DND-41 (cell line): ENCODE measurements at regions not wholly inside any gene's neighbourhood (a gene's known extent, or its start where the extent isn't known, plus 50 kb on each side); places are given as distances from the start of the nearest gene placed in this dataset.

Experiments used
- ATAC-seq: fragments of 200-7000 bp; cut with Tn5 transposase; 3 replicates; pipeline ENCODE4 v1.9.1; 2021; ENCODE audit warnings: low read depth; ENCODE audit not compliant: insufficient read depth
- DNase-seq: peaks from one replicate; pipeline ENCODE4 v3.0.0-alpha.2; 2020
- H2AFZ ChIP-seq: 2 replicates; pipeline ENCODE4 v1.6.0; 2012; ENCODE audit warnings: low read depth, low read length
- H3K27ac ChIP-seq: 2 replicates; pipeline ENCODE4 v1.5.1; 2012; ENCODE audit warnings: low read length, inconsistent platforms
- H3K27me3 ChIP-seq: fragments of 200-600 bp; sonication (generic); 2 replicates; pipeline ENCODE4 v1.6.0; 2012; ENCODE audit warnings: low read length, mild to moderate bottlenecking, inconsistent platforms; ENCODE audit not compliant: insufficient read depth, poor library complexity
- H3K36me3 ChIP-seq: 2 replicates; pipeline ENCODE4 v1.5.1; 2012; ENCODE audit warnings: low read length, inconsistent platforms; ENCODE audit not compliant: insufficient read depth
- H3K4me1 ChIP-seq: 2 replicates; pipeline ENCODE4 v1.5.1; 2012; ENCODE audit warnings: mild to moderate bottlenecking, low read length; ENCODE audit not compliant: insufficient read depth
- H3K4me2 ChIP-seq: 2 replicates; pipeline ENCODE4 v1.6.0; 2012; ENCODE audit warnings: mild to moderate bottlenecking, moderate library complexity, low read length, inconsistent platforms; ENCODE audit not compliant: insufficient read depth
- H3K4me3 ChIP-seq, 2 experiments: fragments of 200-600 bp in 1 of 2; shearing (Covaris generic) in 1 of 2; 2 replicates each; pipeline ENCODE4 v1.5.1; 2012 to 2016; ENCODE audit warnings: inconsistent platforms in 2 of 2, low read length in 2 of 2, mild to moderate bottlenecking in 2 of 2, low read depth in 1 of 2, moderate library complexity in 1 of 2
- H3K79me2 ChIP-seq: 2 replicates; pipeline ENCODE4 v1.6.0; 2012; ENCODE audit warnings: low read length, inconsistent platforms; ENCODE audit not compliant: insufficient read depth
- H3K9ac ChIP-seq: 2 replicates; pipeline ENCODE4 v1.6.0; 2012; ENCODE audit warnings: low read depth, mild to moderate bottlenecking, inconsistent platforms, low read length, moderate library complexity
- H3K9me3 ChIP-seq: 2 replicates; pipeline ENCODE4 v1.5.1; 2012; ENCODE audit warnings: low read length, moderate library complexity, mild to moderate bottlenecking, inconsistent platforms; ENCODE audit not compliant: insufficient read depth, severe bottlenecking
- H4K20me1 ChIP-seq: 2 replicates; pipeline ENCODE4 v1.6.0; 2012; ENCODE audit warnings: low read length; ENCODE audit not compliant: insufficient read depth
- CTCF ChIP-seq: IDR thresholded peaks from 2 replicates; pipeline ENCODE4 v1.5.1; 2012; ENCODE audit warnings: borderline replicate concordance, low read length, moderate library complexity, mild to moderate bottlenecking; ENCODE audit not compliant: poor library complexity, severe bottlenecking; ENCODE audit errors: extremely low read depth
- EZH2 ChIP-seq: IDR thresholded peaks from 3 replicates; pipeline ENCODE4 v1.6.1; 2012; ENCODE audit warnings: borderline replicate concordance, low read depth, mild to moderate bottlenecking, moderate library complexity, low read length, inconsistent platforms; ENCODE audit not compliant: severe bottlenecking

- Histone ChIP-seq H3K27me3 (no peaks in the 10 kb centered on the region), H4K20me1 (no peaks in the 10 kb centered on the region), H3K4me3 (no peak overlapping the region), H3K4me1 (no peaks in the 10 kb centered on the region), H3K36me3 (no peaks in the 10 kb centered on the region), H3K79me2 (no peaks in the 10 kb centered on the region), H3K9ac (no peak overlapping the region), H2AFZ (no peak overlapping the region), H3K4me2 (no peak overlapping the region), H3K27ac (no peak overlapping the region), H3K9me3 (no peaks in the 10 kb centered on the region)
- ATAC-seq (no peak), DNase-seq (no peak)
- TF ChIP-seq CTCF (no peak), EZH2 (no peak)
These were observed 112.6 kb upstream of the RASA1 start for GRCh38 chr5:87155106-87155505.

GRCh38 chr5:87156631-87157030 is 111.1 kb upstream of the RASA1 start:
- TF ChIP-seq EZH2 (no peak), CTCF (no peak)
- DNase-seq = no peak
- no peak overlapping the region for H3K4me2 ChIP-seq
- no peaks in the 10 kb centered on the region for H3K9me3 ChIP-seq
- no peaks in the 10 kb centered on the region for H3K79me2 ChIP-seq
- no peak overlapping the region for H3K27ac ChIP-seq
- H2AFZ ChIP-seq = no peak overlapping the region
- no peaks in the 10 kb centered on the region for H4K20me1 ChIP-seq
- no peak overlapping the region for H3K9ac ChIP-seq
- no peak overlapping the region for H3K4me3 ChIP-seq
- no peak for ATAC-seq
- H3K27me3 ChIP-seq = no peaks in the 10 kb centered on the region
- H3K4me1 ChIP-seq = no peaks in the 10 kb centered on the region
- no peaks in the 10 kb centered on the region for H3K36me3 ChIP-seq

GRCh38 chr5:87164409-87164808 is 103.3 kb upstream of the RASA1 start:
- Histone ChIP-seq H3K4me3 (no peak overlapping the region), H3K9me3 (no peaks in the 10 kb centered on the region), H4K20me1 (no peaks in the 10 kb centered on the region), H3K9ac (no peak overlapping the region), H2AFZ (no peak overlapping the region), H3K27me3 (no peaks in the 10 kb centered on the region), H3K4me1 (no peaks in the 10 kb centered on the region), H3K79me2 (no peaks in the 10 kb centered on the region), H3K4me2 (no peak overlapping the region), H3K27ac (no peak overlapping the region), H3K36me3 (no peaks in the 10 kb centered on the region)
- no peak for ATAC-seq
- no peak for TF ChIP-seq CTCF
- TF ChIP-seq EZH2 = no peak
- no peak for DNase-seq
